H1 (cell line): ENCODE measurements at regions not wholly inside any gene's neighbourhood (a gene's known extent, or its start where the extent isn't known, plus 50 kb on each side); places are given as distances from the start of the nearest gene placed in this dataset.

Experiments used
- CTCF ChIA-PET: fragments of 300-600 bp; sonication (Branson Sonifier 250); formaldehyde crosslinking; loops from one replicate; lab custom pipeline; 2021; ENCODE audit not compliant: partially characterized antibody; lab: Charles Lee
- POLR2A ChIA-PET: fragments of 300-600 bp; sonication (Branson Sonifier 250); formaldehyde crosslinking; loops from one replicate; lab custom pipeline; 2021; ENCODE audit warnings: inconsistent platforms; ENCODE audit not compliant: partially characterized antibody; lab: Charles Lee
- DNase-seq, 2 experiments: peaks; one replicate each; pipeline versions ENCODE4 v3.0.0 to v3.0.0-alpha.2; 2010 to 2022; ENCODE audit warnings: low spot score in 2 of 2, low read depth in 1 of 2, mixed read lengths in 1 of 2
- FAIRE-seq: peaks from 2 replicates; lab custom pipeline; 2011; peaks lifted over from hg19 to GRCh38; lab: Jason Lieb, UNC
- H2AFZ ChIP-seq: 2 replicates; pipeline ENCODE4 v1.8.1; 2012; ENCODE audit warnings: low read length, inconsistent platforms
- H2AK5ac ChIP-seq: 2 replicates; pipeline ENCODE4 v1.6.1; 2013; ENCODE audit warnings: low read depth, low read length
- H2BK120ac ChIP-seq: replicated peaks from 2 replicates; pipeline ENCODE3; 2013; ENCODE audit warnings: low read depth, low read length, inconsistent platforms
- H2BK12ac ChIP-seq: 2 replicates; pipeline ENCODE4 v1.6.1; 2013; ENCODE audit warnings: low read depth, low read length
- H2BK15ac ChIP-seq: 2 replicates; pipeline ENCODE4 v1.6.1; 2013; ENCODE audit warnings: low read length
- H2BK20ac ChIP-seq: 2 replicates; pipeline ENCODE4 v1.6.1; 2013; ENCODE audit warnings: low read length
- H2BK5ac ChIP-seq: 2 replicates; pipeline ENCODE4 v1.6.1; 2013; ENCODE audit warnings: low read depth, low read length
- H3K14ac ChIP-seq: 2 replicates; pipeline ENCODE4 v1.6.1; 2013; ENCODE audit warnings: inconsistent platforms; ENCODE audit not compliant: insufficient read length
- H3K18ac ChIP-seq: 2 replicates; pipeline ENCODE4 v1.6.1; 2013; ENCODE audit warnings: low read length; ENCODE audit errors: extremely low read depth
- H3K23ac ChIP-seq: 2 replicates; pipeline ENCODE4 v1.6.1; 2013; ENCODE audit warnings: inconsistent platforms; ENCODE audit not compliant: insufficient read length
- H3K23me2 ChIP-seq: 2 replicates; pipeline ENCODE4 v1.6.1; 2013; ENCODE audit warnings: low read depth, low read length
- H3K27ac ChIP-seq: 2 replicates; pipeline ENCODE4 v1.6.1; 2011; ENCODE audit warnings: low read depth, low read length, inconsistent platforms
- H3K27me3 ChIP-seq, 4 experiments: replicated peaks in 1 of 4; 1 replicate in 1 of 4; 2 replicates in 3 of 4; pipeline versions ENCODE4 v1.6.1 to v1.8.1; 2011 to 2013; ENCODE audit warnings: low read length in 3 of 4, mild to moderate bottlenecking in 3 of 4, inconsistent platforms in 2 of 4, mixed read lengths in 2 of 4, moderate library complexity in 1 of 4; ENCODE audit not compliant: control insufficient read depth in 3 of 4, insufficient read depth in 3 of 4; ENCODE audit errors: extremely low read depth in 1 of 4
- H3K36me3 ChIP-seq, 4 experiments: 2 replicates each; pipeline versions ENCODE4 v1.6.1 to v1.8.1; 2011 to 2013; ENCODE audit warnings: mild to moderate bottlenecking in 4 of 4, low read length in 3 of 4, moderate library complexity in 2 of 4, control low read depth in 1 of 4, inconsistent platforms in 1 of 4; ENCODE audit not compliant: insufficient read depth in 4 of 4, control insufficient read depth in 2 of 4
- H3K4ac ChIP-seq: replicated peaks from 2 replicates; pipeline ENCODE3; 2013; ENCODE audit warnings: low read length, low read depth, mixed read lengths, inconsistent platforms; ENCODE audit not compliant: insufficient read length
- H3K4me1 ChIP-seq, 4 experiments: replicated peaks in 1 of 4; 1 replicate in 1 of 4; 2 replicates in 3 of 4; pipeline versions ENCODE4 v1.6.1 to v1.8.1; 2011 to 2013; ENCODE audit warnings: low read length in 3 of 4, inconsistent platforms in 2 of 4, mixed read lengths in 1 of 4; ENCODE audit not compliant: insufficient read depth in 4 of 4, control insufficient read depth in 3 of 4
- H3K4me2 ChIP-seq, 2 experiments: 2 replicates each; pipeline versions ENCODE4 v1.6.1 to v1.8.1; 2011 to 2013; ENCODE audit warnings: low read depth in 2 of 2, low read length in 2 of 2, control low read depth in 1 of 2, inconsistent platforms in 1 of 2, mild to moderate bottlenecking in 1 of 2; ENCODE audit not compliant: insufficient read depth in 1 of 2
- H3K4me3 ChIP-seq, 4 experiments: fragments of 200-600, 300-600 bp in 1 of 4; sonication (generic), shearing (Covaris generic), sonication (Bioruptor Twin) in 1 of 4; 2 replicates each; pipeline versions ENCODE4 v1.5.1 to v1.8.1; 2011 to 2016; ENCODE audit warnings: low read length in 4 of 4, low read depth in 3 of 4, control low read depth in 2 of 4, inconsistent platforms in 2 of 4, mild to moderate bottlenecking in 2 of 4, mixed read lengths in 1 of 4, moderate library complexity in 1 of 4; ENCODE audit not compliant: insufficient read depth in 2 of 4; ENCODE audit errors: extremely low read depth in 1 of 4
- H3K56ac ChIP-seq: replicated peaks from 2 replicates; pipeline ENCODE3; 2013; ENCODE audit warnings: low read depth, mild to moderate bottlenecking, mixed read lengths, low read length, inconsistent platforms; ENCODE audit not compliant: insufficient read length
- H3K79me1 ChIP-seq: 2 replicates; pipeline ENCODE4 v1.6.1; 2013; ENCODE audit warnings: low read depth, low read length, control low read depth
- H3K79me2 ChIP-seq, 2 experiments: 2 replicates each; pipeline versions ENCODE4 v1.6.1 to v1.8.1; 2012 to 2013; ENCODE audit warnings: low read length in 2 of 2, mild to moderate bottlenecking in 2 of 2, inconsistent platforms in 1 of 2; ENCODE audit not compliant: insufficient read depth in 2 of 2, control insufficient read depth in 1 of 2
- H3K9ac ChIP-seq, 4 experiments: replicated peaks in 1 of 4; 1 replicate in 1 of 4; 2 replicates in 3 of 4; pipeline versions ENCODE4 v1.6.1 to v1.8.1; 2011 to 2013; ENCODE audit warnings: low read depth in 3 of 4, low read length in 3 of 4, control low read depth in 2 of 4, mild to moderate bottlenecking in 2 of 4, moderate library complexity in 2 of 4, inconsistent platforms in 1 of 4; ENCODE audit errors: extremely low read depth in 1 of 4
- H3K9me3 ChIP-seq, 2 experiments: 2 replicates each; pipeline versions ENCODE4 v1.6.1 to v1.8.1; 2012 to 2013; ENCODE audit warnings: mild to moderate bottlenecking in 2 of 2, moderate library complexity in 2 of 2, control low read depth in 1 of 2, inconsistent platforms in 1 of 2, low read depth in 1 of 2, low read length in 1 of 2, mixed read lengths in 1 of 2; ENCODE audit not compliant: insufficient read depth in 2 of 2
- H4K20me1 ChIP-seq, 2 experiments: replicated peaks in 1 of 2; 2 replicates each; pipeline versions ENCODE3 to v1.8.1; 2011 to 2013; ENCODE audit warnings: inconsistent platforms in 2 of 2, low read length in 2 of 2, mild to moderate bottlenecking in 1 of 2; ENCODE audit not compliant: insufficient read depth in 2 of 2, control insufficient read depth in 1 of 2
- H4K5ac ChIP-seq: 2 replicates; pipeline ENCODE4 v1.6.1; 2013; ENCODE audit warnings: low read length, low read depth, mixed read lengths, inconsistent platforms; ENCODE audit not compliant: insufficient read length
- H4K8ac ChIP-seq: 2 replicates; pipeline ENCODE4 v1.8.0; 2013; ENCODE audit warnings: mild to moderate bottlenecking, moderate library complexity, low read length, inconsistent platforms; ENCODE audit not compliant: insufficient read depth; ENCODE audit errors: extremely low read depth
- H4K91ac ChIP-seq: replicated peaks from 2 replicates; pipeline ENCODE3; 2013; ENCODE audit warnings: low read length, mixed read lengths, inconsistent platforms; ENCODE audit not compliant: insufficient read length
- ASH2L ChIP-seq: fragments of 200-600, 300-600 bp; sonication (generic); IDR thresholded peaks from one replicate; pipeline ENCODE4 v1.7.1; 2017; ENCODE audit warnings: low read length
- BACH1 ChIP-seq: IDR thresholded peaks from 2 replicates; pipeline ENCODE4 v1.6.1; 2012; ENCODE audit warnings: low read length, improper control_type of control experiment
- BCL11A ChIP-seq, 2 experiments: IDR thresholded peaks; one replicate each; pipeline ENCODE4 v1.6.1; 2011; ENCODE audit warnings: low read depth in 2 of 2, low read length in 2 of 2, mild to moderate bottlenecking in 2 of 2
- GABPA ChIP-seq: IDR thresholded peaks from 2 replicates; pipeline ENCODE4 v1.6.1; 2011; ENCODE audit warnings: mild to moderate bottlenecking, low read length, moderate library complexity, borderline replicate concordance; ENCODE audit not compliant: insufficient read depth
- KDM1A ChIP-seq: fragments of 200-600, 300-600 bp; sonication (generic); IDR thresholded peaks from 2 replicates; pipeline ENCODE4 v1.7.1; 2016; ENCODE audit warnings: mild to moderate bottlenecking, low read length, borderline replicate concordance
- SIX5 ChIP-seq: IDR thresholded peaks from 2 replicates; pipeline ENCODE4 v1.6.1; 2011; ENCODE audit warnings: mild to moderate bottlenecking, low read depth, low read length
- SRF ChIP-seq: IDR thresholded peaks from 2 replicates; pipeline ENCODE4 v1.6.1; 2011; ENCODE audit warnings: mild to moderate bottlenecking, low read depth, low read length, moderate library complexity
- TBP ChIP-seq: IDR thresholded peaks from 2 replicates; pipeline ENCODE4 v1.6.1; 2011; ENCODE audit warnings: low read depth, low read length, improper control_type of control experiment
- YY1 ChIP-seq: IDR thresholded peaks from 2 replicates; pipeline ENCODE4 v1.6.1; 2011; ENCODE audit warnings: low read depth, mild to moderate bottlenecking, low read length
- ZNF274 ChIP-seq: IDR thresholded peaks from 2 replicates; pipeline ENCODE4 v1.7.0; 2012; ENCODE audit warnings: low read length, borderline replicate concordance; ENCODE audit errors: extremely low read depth
- WGBS, 2 experiments: shearing (Covaris generic) in 1 of 2; methylation state at CpG; one replicate each; pipeline versions ENCODE4 v1.1.6 to v1.1.7; 2013 to 2015; ENCODE audit warnings: low lambda C conversion rate in 2 of 2, mixed read lengths in 2 of 2, inconsistent platforms in 1 of 2, low coverage in 1 of 2, missing lambda C conversion rate in 1 of 2; ENCODE audit not compliant: insufficient replicate concordance in 2 of 2, insufficient coverage in 1 of 2, insufficient read length in 1 of 2; ENCODE audit errors: extremely low coverage in 1 of 2, missing lambda C conversion rate in 1 of 2; 5-methylcytosine and 5-hydroxymethylcytosine counted together

GRCh38 chr4:136526517-136526916, 1005.8 kb downstream of the PCDH18 start:
- H4K91ac ChIP-seq, result no peak overlapping the region
- H3K27me3 ChIP-seq, result no peaks in the 10 kb centered on the region
- ChIA-PET CTCF (no interaction called here), POLR2A (no interaction called here)
- TF ChIP-seq SRF (no peak), SIX5 (no peak), BACH1 (no peak), ASH2L (no peak), BCL11A (IDR thresholded peaks at IDR 0.05; ENCODE audit: low read depth in 2 of 2, low read length in 2 of 2) (no peak), GABPA (no peak), TBP (no peak), ZNF274 (no peak), YY1 (no peak), KDM1A (no peak)
- 90% methylated on average over 2 of the region's 2 CpGs; no CpG with 5 or more reads in 1 of the 2 experiments for WGBS, 2 experiments
- H3K36me3 ChIP-seq, result no peaks in the 10 kb centered on the region
- no peak overlapping the region for H2BK15ac ChIP-seq
- no peak overlapping the region for H2AK5ac ChIP-seq
- no peak overlapping the region for H3K4ac ChIP-seq
- H3K79me1 ChIP-seq, result no peaks in the 10 kb centered on the region
- no peaks in the 10 kb centered on the region for H3K4me1 ChIP-seq
- no peak overlapping the region for H2BK20ac ChIP-seq
- H2BK120ac ChIP-seq, result no peak overlapping the region
- no peak overlapping the region for H3K56ac ChIP-seq
- no peak overlapping the region for H2BK5ac ChIP-seq
- H3K23ac ChIP-seq, result no peak overlapping the region
- no peaks in the 10 kb centered on the region for H3K79me2 ChIP-seq
- no peak overlapping the region for H3K4me2 ChIP-seq
- H3K14ac ChIP-seq, result no peak overlapping the region
- H4K5ac ChIP-seq, result no peak overlapping the region
- no peaks in the 10 kb centered on the region for H3K23me2 ChIP-seq
- H2BK12ac ChIP-seq, result no peak overlapping the region
- H3K4me3 ChIP-seq, result no peak overlapping the region
- no peak overlapping the region for H3K27ac ChIP-seq
- H4K20me1 ChIP-seq, result no peaks in the 10 kb centered on the region
- no peak for FAIRE-seq
- H3K9ac ChIP-seq, result no peak overlapping the region
- H3K18ac ChIP-seq, result no peak overlapping the region
- DNase-seq, result no peak
- no peaks in the 10 kb centered on the region for H3K9me3 ChIP-seq
- peak overlapping the region; percentile 74; the same call in 1 of the 2 replicates for H2AFZ ChIP-seq
- no peak overlapping the region for H4K8ac ChIP-seq
